ENCODE measurements at regions not wholly inside any gene's neighbourhood (a gene's known extent, or its start where the extent isn't known, plus 50 kb on each side); places are given as distances from the start of the nearest gene placed in this dataset.
"Not testable (repeated sequence)": the region's sequence is repeated elsewhere in the genome, so short reads cannot be mapped to it uniquely, and the experiment has no call there.

DNA sequence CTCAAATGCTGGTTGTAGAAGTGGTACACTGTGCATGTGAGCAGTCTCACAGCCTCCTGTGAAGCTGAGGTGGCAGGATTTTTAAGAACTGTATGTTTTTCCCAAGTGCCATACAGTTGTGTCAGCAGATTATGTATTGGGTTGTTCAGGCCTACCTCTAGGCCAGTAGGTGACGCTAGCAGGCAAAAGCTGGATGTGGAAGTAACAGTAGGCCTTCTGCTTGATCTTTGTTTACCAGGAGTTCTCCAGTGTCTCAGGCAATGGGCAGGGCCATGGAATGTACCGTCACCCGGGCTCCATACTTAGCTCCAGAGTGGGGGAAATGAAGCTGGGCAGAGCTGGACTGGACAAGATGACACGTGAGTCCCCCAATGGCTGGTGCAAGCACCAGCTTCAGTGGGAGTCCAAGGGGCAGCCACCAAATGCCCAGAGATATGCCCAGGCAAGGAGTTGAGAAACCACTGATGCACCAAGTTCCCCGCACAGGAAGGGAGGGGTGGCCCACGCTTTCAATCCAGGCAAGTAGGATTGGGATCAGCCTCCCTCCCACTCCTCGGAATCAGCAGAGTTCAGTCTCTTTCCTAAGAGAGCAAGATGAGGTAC, 289.7 kb downstream of the HTR1B start:
- no peak for DNase-seq

DNA sequence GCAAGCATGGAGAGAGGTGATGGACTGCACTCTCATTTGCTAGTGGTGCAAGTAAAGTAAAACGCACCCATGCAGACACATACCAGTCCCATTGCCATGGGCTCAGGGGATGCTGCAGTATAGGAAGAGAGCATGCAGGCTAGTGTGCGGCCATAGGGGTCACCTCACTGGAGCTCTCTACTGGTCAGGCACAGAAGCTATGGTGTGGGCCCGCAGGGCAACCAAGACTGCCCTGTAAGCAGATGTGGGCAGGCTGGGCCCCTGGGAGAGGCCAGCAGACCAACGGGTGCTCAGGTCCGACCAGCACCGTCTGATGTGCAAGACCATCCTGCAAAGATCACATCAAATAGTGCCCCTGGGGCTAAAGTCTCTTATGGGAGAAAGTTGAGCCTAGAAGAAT, 290.7 kb downstream of the HTR1B start:
- no peak for DNase-seq

DNA sequence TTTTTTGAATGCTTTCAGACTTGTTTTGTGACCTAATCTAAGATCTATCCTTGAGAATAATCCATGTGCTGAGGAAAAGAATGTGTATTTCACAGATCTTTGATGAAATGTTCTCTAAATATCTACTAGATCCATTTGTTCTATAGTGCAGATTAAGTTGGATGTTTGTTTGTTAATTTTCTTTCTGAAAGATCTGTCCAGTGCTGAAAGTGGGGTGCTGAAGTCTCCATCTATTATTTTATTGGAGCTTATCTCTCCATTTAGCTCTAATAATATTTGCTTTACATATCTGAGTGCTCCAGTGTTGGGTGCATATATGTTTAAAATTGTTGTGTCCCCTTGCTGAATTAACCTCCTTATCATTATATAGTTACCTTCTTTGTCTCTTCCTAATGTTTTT, 303.6 kb downstream of the HTR1B start:
- no peak for DNase-seq

DNA sequence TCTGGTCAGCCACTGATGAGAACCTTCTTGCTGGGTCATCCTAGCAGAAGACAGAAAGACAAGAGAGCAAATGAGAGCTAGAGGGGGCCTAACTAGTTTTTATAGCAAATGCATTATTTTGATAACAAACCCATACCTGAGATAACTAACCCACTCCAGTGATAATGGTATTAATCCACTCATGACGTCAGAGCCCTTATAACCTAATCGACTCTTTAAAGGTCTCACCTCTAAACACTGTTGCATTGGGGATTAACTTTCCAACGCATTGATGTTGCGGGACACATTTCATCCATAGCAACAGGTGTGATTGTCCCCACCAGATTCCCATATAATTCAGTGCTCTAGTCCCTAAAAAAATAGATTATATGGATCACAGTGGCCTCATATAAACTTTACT, 312.1 kb downstream of the HTR1B start:
- DNase-seq: no peak

DNA sequence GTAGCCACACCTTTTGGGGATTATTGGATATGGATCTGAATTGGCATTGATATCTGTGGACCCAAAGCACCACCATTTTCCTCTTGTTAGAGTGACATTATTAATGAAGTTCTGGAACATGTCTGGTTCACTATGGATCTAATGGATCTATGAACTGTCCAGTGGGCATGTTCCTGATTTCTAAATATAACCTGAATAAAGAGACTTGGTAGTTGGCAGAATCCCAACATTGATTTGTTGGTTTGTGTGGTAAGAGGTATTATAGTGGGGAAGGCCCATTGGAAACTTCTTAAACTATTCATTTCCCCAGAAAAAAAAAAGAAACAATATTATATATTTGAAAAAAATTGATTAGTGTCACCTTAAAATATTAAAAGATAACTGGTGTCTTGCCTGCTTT, 312.6 kb downstream of the HTR1B start:
- no peak for DNase-seq

DNA sequence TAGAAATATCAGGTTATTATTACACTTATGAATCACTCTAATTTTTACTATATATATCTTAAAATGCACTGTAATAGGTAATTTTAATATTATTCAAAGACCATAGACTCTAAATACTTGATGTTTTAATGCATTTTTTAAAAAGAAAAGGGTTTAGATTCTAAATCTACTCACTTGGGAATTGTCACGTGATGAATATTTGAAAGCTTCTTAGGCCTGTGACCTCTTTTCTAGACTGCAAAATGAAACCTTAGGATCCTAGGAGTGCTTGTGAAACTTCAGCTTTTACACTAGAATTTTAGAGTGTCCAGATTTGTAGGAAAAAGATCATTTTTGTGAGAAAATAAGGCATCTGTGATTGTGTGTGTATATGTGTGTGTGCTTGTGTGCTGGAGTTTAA, 318.0 kb downstream of the HTR1B start:
- no peak for DNase-seq

DNA sequence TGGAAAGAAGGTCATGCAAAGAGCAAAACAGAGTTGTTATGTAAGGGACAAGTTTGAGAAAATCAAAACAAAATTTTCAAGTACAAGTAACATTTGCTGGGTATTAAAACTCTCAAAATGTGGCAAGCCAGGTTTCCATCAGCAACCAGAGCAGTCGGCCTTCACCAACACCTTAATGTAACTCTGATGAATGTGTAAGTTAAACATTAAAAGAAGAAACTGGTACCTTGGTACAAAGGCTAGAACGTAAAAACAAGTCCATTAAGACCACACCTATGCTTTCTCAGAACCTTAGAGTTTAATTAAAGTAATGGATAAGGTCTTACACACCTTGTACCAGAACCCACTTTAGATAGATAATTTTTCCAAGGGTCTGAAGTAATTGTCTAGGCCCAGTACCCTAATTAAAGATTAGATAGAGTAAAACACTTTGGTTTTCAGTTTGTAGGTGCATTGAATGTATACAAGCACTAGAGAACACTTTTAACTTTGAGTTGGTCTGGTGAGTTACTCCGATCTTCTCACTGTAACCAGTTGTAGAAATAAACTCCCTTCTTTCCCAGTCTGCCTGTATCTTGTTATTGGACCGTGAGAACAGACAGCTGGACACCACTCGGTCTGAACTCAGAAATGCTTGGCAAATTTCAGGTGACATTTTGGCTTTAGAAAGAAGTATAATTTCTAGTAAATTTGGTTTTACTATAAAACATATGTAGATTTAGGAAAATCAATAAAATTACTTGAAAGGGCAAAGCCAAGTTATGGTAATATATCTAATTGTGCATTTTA, 319.4 kb downstream of the HTR1B start:
- no peak for DNase-seq

DNA sequence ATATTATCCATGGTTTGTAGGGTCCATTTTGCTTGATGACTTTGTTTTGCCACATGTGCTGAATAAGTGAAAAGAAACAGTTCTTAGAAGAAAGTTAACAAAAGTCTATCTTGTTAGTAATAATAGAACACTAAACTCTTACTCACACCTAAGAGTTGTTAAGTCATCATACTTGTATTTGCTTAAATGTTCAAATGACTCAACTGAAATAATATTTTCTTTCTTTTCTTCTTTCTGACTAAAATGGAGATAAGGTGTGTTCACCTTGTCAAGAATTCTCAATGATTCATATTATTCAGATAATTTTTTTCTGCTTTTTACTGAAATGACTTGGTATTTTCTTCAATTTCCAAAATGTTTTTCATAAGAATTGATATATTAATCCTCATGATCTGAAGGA, 327.2 kb downstream of the HTR1B start:
- DNase-seq: no peak

DNA sequence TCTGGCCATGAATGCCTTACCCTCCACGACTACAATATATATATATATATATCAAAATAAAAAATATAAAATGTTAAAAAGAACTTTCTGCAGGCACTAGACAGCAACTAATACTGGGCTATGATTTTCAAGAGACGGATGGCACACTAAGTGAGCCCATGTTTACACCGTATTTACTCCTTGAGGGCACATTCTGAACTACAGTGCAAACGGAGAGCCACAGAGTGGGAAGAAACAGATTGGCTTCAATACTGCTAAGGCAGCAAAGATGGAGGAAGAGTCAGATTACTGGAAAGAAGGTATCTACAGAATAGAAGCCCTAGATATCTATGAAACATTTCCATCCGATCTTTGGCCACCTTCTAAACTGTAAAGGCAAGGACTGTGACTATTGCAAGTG, 330.3 kb downstream of the HTR1B start:
- DNase-seq: no peak

DNA sequence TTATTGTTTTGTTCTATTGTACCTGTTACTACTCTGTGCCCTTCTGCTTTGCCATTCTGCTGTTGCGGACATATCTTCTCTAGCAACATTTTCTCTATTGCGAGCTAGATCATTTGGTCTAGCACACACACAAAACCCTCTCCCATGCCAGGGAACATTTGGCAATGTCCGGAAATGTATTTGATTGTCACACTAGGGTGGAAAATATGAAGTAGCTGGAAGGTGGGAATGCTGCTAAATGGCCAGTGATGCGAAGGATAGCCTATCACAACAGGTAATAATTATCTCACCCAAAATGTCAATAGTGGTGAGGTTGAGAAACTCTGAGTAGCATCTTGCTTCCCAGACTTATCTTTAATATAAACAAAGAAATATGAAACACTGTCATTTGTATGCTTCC, 331.9 kb downstream of the HTR1B start:
- DNase-seq: no peak

DNA sequence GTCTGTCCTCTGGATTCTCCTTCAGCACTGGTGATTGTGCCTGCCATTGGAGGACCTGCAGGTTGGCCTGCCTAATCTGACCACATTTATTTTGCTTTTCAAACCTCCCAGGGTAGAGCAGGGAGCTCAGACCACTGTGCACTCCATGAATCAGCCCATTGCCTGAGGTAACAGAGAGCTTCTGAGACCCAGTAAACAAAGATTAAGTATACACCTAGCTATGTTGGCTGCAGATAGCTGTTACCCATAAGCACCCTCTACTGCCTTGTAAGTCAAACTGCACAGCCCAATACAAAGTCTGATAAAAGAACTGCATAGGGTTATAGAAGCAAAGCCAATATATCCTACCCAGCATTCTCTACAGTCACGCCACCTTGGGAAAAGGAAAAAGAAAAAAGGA, 338.7 kb downstream of the HTR1B start:
- DNase-seq: no peak

DNA sequence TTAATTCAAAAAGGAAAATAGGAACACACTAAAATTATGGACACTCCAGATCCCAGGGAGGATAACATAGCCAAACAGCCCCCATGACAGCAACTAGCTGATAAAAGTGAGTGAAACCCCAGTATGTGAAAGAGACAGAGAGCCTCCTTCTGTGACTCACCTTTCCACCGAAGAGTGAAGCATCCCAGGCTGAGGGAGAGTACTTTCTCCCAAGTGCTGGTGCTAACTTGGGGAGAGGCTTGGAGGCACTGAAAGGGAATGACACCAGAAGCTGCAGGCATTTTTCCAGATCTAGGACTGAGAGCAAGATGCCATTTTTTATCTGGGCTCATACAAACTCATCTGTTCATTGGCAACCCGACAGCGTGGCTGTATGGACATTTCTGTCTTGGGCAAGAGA, 339.8 kb downstream of the HTR1B start:
- DNase-seq: no peak

DNA sequence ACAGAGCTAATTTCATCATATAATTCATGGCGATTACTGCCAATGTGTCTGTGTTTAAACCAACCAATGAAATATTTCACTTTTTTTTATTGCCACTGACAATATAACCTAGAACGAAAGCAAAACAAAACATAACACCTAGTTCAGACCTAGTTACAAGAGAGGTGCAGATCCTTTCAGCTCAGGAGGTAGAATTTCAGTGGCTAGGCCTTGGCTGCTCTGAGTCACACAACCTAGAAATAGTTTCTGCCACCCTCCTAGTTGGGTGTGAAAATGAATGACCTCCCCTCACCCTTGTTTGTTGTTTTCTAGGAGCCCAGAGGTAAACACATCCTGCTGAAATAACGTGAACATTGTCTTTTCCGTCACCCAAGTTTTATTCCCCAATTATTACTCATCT, 356.3 kb downstream of the HTR1B start:
- no peak for DNase-seq

DNA sequence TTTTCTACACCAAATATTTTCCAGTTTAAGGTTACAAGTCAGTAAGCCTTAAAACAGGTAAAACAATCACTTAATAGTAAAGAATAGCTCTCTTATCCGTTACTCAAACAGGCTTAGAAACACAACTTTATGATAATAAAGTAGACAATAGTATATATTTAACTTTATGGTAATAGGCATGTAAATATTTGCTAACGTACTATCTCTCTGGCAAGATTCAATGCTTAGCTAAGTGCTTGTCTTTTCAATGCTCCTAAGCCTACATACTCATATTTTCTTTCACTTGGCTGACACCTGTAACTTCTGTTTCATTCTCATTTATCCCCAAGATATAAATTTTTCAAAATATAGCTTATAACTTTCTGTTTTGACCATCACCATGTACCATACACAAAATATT, 358.2 kb downstream of the HTR1B start:
- no peak for DNase-seq

DNA sequence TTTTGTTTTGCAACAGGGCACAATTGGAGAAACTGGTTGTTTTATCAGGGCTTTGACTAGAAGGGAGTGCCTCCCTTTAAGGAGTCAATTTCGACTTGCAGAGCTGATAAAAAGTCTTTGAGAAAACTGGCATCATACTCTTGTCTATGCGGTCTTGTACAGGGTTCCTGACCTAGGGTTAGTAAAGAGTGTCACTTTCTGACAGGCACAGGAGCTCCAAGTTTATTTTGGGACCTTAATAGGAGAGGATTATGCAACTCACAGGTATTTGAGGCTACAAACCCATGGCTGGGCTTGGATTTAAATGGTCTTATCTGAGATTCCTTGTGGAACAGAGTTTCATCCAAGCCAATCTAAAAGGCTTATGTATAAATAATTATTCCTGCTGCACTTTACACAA, 365.4 kb downstream of the HTR1B start:
- no peak for DNase-seq

DNA sequence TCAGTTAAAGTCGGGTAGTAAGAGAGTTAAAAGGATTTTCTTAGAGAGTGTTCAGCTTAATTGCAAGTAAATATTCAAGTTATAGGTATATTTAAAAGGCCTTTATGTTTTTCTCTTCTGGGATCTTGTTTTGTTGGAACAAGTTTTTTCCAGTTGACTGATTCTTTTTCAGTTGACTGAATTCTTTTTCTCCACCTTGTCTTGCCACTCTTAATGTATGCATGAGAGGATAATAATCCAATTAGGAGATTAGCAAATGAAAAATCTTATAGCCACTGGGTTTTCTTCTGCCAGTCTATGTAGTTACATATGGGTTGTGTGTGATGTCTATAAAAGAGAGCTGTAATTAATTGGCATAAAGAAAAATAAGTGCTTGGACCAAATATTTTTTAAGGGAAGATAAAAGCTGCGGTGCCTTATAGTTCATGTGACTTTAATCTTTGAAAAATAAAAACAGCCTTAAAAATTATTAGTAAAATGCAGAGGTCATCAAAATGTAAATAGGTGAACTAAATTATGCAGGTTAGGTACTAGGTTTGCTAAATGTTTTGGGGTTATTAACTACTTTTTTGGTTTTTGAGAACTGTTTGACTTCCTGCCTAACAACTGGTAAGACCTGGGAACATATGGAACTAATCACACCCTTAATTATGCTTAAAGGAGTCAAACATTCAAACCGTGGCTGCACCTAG, 367.2 kb downstream of the HTR1B start:
- no peak for DNase-seq

DNA sequence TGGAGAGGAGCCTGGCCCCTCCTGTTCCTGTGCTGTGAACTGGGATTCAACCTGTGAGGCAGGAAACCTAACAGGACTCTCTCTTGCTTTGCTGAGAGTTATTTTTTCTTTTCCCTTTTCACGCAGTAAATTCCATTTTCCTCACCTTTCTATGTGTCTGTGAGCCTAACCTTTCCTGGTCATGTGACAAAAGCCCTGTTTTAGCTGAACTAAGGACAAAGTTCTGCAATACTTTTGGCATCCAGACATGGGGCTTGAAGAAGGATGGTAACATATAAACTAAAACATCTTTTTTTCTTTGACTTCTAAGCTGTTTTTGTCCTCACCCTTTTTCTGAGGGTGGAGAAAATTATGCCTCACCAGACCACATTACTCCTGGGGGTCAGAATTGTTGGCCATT, 368.5 kb downstream of the HTR1B start:
- DNase-seq: no peak

DNA sequence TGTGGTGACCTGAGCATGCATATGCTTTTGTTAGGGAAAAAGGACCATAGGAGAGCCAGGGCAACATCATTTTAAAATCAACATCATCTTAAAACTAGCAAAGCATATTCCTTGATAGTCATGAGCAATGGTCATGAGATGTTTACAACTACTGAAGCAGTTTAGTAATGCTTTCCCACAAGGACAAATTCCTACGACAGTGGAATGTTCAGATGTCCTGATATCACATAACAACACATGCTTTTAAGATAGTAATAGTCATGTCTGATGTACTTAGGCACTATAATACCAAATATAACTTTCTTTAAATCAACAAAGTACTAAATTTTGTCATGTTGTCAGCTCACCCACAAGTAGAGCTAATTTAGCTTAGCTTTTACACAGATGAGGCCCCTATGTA, 370.3 kb downstream of the HTR1B start:
- DNase-seq: no peak

DNA sequence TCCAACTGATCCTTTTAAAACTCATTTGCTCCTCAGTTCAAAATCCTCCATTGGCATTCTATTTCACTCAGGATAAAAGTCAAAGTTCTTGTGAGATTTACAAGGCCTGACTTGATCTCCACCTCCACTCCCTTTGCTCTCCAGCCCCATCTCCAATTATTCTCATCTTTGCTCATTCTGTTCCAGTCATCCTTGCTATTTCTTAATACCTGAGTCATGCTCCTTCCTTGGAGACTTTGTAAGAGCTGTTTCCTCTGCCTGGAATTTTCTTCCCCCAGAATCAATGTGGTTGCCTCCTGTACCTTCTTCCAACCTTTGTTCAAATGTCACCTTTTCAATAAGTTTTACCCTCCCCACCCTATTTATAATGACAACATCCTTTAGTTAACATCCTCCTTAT, 373.5 kb downstream of the HTR1B start:
- DNase-seq: no peak

DNA sequence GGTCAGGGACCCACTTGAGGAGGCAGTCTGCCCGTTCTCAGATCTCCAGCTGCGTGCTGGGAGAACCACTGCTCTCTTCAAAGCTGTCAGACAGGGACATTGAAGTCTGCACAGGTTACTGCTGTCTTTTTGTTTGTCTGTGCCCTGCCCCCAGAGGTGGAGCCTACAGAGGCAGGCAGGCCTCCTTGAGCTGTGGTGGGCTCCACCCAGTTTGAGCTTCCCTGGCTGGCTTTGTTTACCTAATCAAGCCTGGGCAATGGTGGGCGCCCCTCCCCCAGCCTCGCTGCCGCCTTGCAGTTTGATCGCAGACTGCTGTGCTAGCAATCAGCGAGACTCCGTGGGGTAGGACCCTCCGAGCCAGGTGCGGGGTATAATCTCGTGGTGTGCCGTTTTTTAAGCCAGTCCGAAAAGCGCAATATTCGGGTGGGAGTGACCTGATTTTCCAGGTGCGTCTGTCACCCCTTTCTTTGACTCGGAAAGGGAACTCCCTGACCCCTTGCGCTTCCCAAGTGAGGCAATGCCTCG, 375.4 kb downstream of the HTR1B start:
- not testable (repeated sequence) for DNase-seq

DNA sequence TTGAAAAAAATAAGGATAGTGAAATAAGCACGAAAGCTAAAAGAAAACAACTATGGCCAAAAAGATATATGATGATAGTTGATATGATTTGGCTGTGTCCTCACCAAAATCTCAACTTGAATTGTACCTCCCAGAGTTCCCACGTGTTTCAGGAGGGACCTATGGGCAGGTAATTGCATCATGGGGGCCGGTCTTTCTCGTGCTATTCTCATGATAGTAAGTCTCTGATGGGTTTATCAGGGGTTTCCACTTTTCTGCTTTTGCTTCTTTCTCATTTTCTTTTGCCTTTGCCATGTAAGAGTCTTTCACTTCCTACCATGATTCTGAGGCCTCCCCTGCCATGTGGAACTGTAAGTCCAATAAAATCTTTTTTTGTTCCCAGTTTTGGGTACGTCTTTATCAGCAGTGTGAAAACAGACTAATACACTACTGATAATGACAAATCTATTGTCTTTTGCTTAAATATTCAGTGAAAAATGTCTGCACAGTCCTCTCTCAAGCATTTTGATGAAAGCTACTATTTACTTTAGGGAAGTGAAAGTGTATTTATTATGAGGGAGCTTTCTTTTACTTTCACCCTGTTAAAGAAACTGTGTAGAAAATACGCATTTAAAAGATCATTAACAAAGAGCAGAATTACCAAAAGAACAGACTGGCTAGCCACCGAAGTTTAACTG, 389.1 kb downstream of the HTR1B start:
- DNase-seq: no peak

DNA sequence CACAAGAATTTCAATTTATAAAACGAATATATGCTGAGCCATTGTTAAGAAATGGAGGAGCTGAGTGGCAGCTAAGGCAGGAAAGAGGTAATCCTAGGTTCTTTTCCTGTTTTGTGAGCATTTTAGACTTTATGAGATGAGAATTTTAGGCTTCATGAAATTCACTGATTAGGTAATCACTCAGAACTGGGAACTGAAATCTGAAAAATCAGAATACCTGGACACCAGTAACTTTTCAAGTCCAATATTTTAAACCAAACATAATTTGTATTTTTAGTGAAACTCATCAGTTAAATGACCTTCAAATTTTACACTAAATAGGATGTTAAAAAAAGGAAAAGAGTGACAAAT, 389.9 kb downstream of the HTR1B start:
- no peak for DNase-seq

DNA sequence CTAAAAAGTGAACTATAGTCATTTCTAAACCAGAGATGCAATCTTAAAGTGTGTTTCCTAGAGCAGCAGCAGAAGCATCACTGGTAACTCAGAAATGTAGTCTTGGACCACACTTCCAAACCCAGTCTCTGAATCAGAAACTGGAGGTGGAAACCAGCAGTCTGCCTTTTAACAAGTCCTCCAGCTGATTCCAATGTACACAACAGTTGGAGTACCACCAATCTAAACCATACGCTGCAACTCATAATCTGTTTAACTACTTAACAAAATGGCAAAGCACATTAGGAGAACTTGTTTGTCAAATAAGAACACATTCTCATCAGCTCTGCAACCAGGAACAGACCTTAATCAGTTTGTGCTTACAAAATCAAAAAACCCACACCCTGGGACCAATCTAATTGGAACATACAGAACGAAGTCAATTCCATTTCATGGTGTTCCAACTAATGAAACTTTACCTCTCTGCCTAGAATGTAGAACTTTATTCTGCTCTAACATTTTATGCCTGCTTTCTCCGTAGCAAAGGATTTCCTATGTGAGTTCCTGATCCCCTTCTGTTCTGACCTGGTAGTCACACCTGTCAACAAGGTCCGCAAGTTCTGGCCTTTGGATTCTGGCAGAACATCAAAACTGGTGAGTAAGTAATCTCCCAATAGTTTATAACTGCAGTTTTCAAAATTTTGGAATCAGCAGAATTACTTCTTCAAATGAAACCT, 390.4 kb downstream of the HTR1B start:
- DNase-seq: no peak

Data from retina (tissue), 1 donor.